ENCODE measurements at regions not wholly inside any gene's neighbourhood (a gene's known extent, or its start where the extent isn't known, plus 50 kb on each side); places are given as distances from the start of the nearest gene placed in this dataset.

DNA sequence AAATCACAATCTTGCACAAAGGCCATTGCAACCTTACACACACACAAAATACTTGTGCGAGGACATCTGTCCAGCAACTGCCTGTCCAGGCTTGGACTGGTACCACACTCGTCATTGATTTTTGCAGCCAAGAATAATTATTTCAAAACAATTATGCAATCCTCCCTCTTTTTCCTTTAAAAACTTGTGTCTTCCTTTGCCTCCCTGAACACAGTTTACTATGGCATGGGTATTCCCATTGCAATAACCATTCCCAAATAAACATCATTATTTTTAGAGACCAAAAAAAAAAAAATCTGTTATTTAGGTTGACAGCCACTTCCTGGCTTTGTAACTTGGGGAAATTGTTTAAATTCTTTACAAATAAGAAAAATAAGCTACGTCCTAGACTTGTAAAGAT, 54.0 kb downstream of the C11orf91 start:
- no peak for DNase-seq

DNA sequence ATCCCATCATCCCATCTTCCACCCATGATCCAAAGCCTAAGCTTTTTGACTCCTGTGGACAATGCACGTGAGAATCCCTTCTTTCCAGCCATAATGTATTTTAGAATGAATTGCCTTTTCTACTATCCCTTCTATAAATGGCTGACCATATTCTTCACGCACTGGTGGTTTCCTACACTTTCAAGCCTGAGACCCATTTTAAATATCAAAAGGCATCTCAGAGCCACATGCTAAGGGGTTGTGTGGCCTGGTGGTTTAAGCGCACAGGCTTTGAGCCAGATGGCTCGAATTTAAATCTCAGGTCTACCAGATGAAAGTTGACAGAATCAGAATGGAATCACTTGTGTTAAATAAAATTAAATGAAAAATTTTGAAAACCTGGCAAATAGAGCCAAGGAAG, 54.5 kb downstream of the C11orf91 start:
- no peak for DNase-seq

DNA sequence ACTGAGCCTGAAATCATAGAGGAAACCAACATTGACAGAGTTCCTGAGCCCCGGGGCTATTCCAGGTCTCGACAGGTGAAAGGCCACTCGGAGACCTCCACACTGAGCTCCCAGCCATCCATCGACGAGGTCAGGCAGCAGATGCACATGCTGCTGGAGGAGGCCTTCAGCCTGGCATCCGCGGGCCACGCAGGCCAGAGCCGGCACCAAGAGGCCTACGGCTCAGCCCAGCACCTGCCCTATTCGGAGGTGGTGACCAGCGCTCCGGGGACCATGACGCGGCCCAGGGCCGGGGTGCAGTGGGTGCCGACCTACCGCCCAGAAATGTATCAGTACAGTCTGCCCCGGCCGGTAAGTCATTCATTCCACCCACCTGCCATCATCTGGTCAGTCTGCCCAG, 54.9 kb downstream of the C11orf91 start:
- DNase-seq: no peak

GRCh38 chr11:33643167-33643824, 57.3 kb downstream of the C11orf91 start:
- DNase-seq: no peak

DNA sequence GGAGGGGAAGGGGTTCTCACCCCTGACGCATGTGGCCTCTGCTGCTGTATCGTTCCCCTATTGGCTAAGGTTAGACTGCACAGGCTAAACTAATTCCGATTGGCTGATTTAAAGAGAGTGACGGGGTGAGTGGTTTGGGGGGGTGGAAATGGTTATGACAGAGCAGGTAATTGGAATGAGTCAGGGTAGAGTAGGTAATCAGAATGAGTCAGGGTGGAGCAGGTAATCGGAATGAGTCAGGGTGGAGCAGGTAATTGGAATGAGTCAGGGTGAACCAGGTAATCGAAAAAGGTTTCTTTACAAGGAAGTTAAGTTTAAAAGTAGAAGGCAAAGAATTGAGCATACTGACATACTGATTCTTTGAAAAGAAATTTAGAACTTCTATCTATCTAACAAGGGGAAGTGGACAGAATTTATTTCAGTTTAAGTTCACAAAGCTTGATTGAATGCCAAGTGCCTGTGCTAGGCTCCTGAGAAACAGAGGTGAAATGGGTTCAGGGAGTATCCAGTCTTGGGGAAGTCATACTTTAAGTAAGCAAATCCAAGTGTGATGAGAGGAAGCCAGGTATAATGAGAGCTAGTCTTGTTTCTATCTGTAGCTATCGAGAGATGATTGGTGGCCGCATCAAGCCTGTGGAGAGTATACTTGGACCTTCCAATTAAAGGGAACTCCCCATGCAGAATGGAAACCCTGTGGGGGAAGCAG, 58.0 kb downstream of the C11orf91 start:
- no peak for DNase-seq

DNA sequence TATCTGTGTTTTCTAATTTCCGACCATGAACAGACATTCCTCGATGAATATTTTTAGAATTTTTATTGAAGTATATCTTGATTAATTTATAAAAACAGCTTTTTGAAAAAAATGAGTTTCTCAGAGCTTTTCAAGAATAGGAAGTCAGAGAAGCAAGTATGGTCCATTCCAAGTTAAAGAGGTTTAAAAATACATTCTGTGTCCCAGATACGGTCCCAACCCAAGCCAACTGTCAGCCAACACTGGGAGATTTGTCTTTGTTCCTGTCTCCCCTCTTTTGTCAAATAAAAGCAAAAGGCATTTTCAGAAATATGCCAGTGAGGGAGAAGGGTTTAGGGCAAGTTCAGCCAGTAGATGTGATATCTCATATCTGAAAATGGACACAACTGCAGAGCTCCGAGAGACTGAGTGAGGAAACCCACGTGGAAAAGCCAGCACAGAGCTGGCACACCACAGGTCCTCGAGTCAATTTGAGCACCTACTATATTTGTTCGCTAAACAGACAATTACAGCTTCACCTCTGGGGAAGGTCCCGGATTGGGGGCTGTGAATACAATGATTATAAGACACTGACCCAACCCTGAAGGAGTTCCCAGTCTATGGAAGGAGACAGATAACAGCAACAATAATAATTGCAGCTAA, 59.8 kb downstream of the C11orf91 start:
- DNase-seq: no peak

- DNase-seq: no peak
Measured at GRCh38 chr11:33638608-33639007, 62.0 kb downstream of the C11orf91 start.

- peak; percentile 63 for DNase-seq
Measured at GRCh38 chr11:33636104-33636503, 64.5 kb downstream of the C11orf91 start.

DNA sequence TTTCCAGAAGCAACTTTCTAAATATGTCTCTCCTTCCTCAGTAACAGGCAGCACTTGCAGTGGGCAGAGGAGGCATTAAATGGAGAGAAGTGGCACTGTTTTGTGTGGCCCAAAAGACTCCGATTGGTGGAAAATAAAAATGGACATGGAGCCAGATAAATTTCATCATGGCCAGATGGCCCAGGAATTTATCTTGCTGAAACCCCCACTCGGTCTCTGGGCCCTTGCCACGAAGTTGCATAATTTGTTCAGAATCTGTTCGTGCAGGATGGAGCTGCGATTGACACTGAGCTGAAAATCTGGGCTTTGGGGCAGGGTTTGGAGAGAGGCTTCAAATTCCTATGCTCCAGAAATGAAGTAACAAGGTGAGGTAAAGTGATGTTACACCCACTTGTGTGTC, 65.5 kb downstream of the C11orf91 start:
- peak; percentile 76 for DNase-seq

DNA sequence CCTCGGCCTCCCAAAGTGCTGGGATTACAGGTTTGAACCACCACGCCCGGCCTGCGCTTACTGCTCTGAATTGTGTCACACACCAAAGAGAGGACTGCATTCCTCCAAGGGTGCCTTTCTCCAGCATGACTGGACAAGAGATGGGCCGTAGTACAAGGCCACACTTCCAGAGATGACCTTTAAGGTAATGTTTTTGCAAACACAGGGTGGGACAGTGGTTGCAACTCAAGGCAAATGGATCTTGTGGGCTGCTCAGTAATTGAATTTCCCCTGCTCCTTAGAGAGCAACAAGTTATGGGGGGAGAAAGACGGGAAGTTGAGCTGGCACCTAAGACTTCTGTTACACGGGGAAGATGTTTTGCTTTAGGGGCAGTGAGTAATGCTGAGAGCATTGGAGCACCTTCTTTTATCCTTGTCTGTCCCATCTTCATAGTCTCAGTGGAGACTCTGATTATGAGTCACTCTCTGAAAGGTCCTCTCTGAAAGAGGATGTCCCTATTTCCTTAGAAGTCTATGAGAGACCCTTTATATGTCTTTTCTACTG, 66.3 kb downstream of the C11orf91 start:
- peak; percentile 91 for DNase-seq

GRCh38 chr11:33633251-33634003, 67.2 kb downstream of the C11orf91 start:
- DNase-seq: peak; percentile 81

GRCh38 chr11:33631749-33632091, 68.9 kb downstream of the C11orf91 start:
- DNase-seq: no peak

DNA sequence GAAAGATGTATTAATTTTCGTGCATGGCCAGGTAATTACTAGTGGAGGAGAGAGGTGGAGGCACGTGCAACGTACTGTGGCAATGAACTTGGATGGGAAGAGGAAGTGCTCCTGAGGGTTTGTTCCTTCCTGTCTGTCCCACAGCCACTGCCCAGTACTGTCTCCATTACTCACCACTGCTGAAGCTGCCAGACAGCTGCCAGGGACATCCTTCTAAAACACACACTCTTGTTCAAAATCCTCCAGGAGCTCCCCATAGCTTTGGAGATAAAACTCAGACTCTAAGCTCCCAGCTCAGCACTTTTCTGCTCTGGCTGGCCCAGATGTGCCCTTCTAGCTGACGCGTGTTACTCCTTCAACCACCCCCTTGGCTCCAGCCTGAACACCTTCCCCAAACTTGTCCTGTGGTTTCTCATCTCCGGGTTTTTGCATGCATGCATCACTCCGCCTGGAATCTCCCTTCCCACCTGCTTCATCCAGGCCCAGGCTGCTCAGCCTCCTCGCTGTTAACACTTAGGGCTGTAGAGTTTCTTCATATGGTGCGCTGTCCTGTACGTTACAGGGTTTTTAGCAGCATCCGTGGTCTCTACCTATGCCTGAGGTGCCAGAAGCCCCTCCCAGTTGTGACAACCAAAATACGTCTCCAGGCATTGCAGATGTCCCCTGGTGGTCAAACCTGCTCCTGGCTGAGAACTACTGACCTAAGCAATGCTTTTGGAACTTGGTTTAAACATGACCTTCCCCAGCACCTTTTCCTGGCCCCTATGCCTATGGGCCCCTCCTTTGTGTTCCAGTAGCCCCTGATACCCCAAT, 69.5 kb downstream of the C11orf91 start:
- DNase-seq: peak; percentile 9

- no peak for DNase-seq
Measured at GRCh38 chr11:33624083-33624482, 76.5 kb downstream of the C11orf91 start.

GRCh38 chr11:33622806-33623205, 77.8 kb downstream of the C11orf91 start:
- no peak for DNase-seq

- peak; percentile 81 for DNase-seq
Measured at GRCh38 chr11:33622186-33622585, 78.4 kb downstream of the C11orf91 start.

- peak; percentile 82 for DNase-seq
Measured at GRCh38 chr11:33620423-33621171, 80.0 kb downstream of the C11orf91 start.

DNA sequence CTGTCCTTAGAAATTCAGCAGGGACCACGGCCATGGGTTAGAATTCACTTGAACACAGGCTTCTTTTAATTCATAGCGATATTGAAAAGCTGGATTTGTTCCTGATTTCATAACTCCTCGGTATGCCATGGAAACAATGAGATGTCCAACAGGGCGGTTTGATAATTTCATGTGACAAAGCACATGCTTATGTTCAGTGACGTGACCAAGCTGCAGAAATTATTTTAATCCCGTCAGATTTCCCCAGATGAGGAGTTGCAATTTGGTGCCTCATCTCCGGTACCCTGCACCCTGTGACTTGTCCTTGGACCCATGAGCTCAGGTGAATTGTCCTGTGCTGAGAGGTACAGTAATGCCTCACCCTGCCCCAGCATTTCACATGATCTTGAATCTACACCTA, 81.7 kb downstream of the C11orf91 start:
- DNase-seq: no peak

DNA sequence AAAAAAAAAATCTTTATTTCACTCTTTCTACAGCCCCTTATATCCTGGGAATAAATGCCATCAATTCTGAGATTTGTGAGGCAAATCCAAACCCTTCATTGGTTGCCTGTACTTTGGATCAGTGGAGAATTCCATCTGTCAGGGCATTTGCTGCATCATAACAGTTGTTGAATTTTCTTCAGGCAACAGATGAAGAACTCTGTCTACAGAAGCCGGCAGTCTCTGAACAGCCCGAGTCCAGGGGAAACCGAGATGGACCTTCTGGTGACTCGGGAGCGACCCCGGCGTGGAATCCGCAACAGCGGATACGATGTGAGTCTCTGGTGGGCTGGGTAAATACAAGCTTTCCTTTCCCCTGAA, 82.3 kb downstream of the C11orf91 start:
- no peak for DNase-seq

DNA sequence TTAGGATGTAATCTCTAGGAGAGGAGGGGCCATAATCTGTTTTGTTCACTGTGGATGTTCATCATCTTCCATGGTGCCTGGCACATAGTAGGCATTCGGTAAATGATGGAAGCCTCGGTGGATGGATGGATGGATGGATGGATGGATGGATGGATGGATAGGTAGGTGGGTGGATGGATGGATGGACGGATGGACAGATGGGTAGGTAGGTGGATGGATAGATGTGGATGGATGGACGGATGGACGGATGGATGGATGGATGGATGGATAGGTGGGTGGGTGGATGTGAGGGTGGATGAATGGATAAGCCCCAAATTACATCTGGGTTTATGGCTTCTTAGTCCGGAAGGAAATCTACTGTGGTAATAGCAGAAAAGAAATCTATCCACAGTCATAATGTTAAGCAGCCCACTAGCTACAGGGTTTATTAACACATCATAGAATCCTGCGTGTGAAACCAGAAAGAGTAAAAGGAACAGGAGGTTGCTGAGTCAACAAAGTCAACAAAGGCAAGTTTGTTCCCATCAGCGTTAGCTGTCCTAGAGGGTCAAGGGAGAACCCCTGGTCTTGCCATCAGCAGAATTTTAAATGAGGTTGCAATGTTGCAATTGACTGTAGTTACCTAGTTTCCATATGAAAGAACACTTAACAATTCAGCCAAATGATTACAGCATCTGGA, 82.8 kb downstream of the C11orf91 start:
- no peak for DNase-seq

GRCh38 chr11:33616552-33616951, 84.1 kb downstream of the C11orf91 start:
- peak; percentile 42 for DNase-seq
